Body of pancreas (tissue), 4 donors: ENCODE measurements at regions not wholly inside any gene's neighbourhood (a gene's known extent, or its start where the extent isn't known, plus 50 kb on each side); places are given as distances from the start of the nearest gene placed in this dataset.

ENCODE experiments used
- ATAC-seq: fragments of 150-250 bp; one replicate; pipeline ENCODE4 v1.9.1; 2016
- DNase-seq, 4 donors: peaks; one replicate each; pipeline ENCODE4 v3.0.0-alpha.2; 2019
- H3K27ac ChIP-seq, 4 donors: fragments of 200-600 bp; sonication (generic); 1 replicate in 3 of 4; 2 replicates in 1 of 4; pipeline versions ENCODE4 v1.5.1 to v1.6.1; 2016 to 2019; ENCODE audit warnings: mild to moderate bottlenecking in 1 of 4, mixed read lengths in 1 of 4, moderate library complexity in 1 of 4
- H3K27me3 ChIP-seq, 2 donors: fragments of 200-600 bp; sonication (generic); one replicate each; pipeline ENCODE4 v1.6.0; 2016; ENCODE audit warnings: mild to moderate bottlenecking in 1 of 2
- H3K36me3 ChIP-seq, 2 donors: fragments of 200-600 bp; sonication (generic); replicated peaks in 1 of 2; 2 replicates each; pipeline ENCODE4 v1.5.1; 2016; ENCODE audit warnings: low read depth in 2 of 2; ENCODE audit not compliant: insufficient read depth in 1 of 2
- H3K4me1 ChIP-seq: fragments of 200-600 bp; sonication (generic); one replicate; pipeline ENCODE4 v1.6.0; 2016
- H3K4me3 ChIP-seq, 2 donors: fragments of 200-600 bp; sonication (generic); 1 replicate in 1 of 2; 2 replicates in 1 of 2; pipeline ENCODE4 v1.5.1; 2016 to 2019
- H3K9me3 ChIP-seq, 3 donors: fragments of 200-600 bp; sonication (generic); 1 replicate in 2 of 3; 2 replicates in 1 of 3; pipeline ENCODE4 v1.5.1; 2016
- CTCF ChIP-seq, 7 experiments: fragments of 450-650 bp in 4 of 7; fragments of 200-600 bp in 3 of 7; sonication (generic) in 3 of 7; IDR thresholded peaks; one replicate each; pipeline ENCODE4 v1.5.1; 2016 to 2019; ENCODE audit warnings: antibody characterized with exemption in 7 of 7
- POLR2A ChIP-seq, 3 donors: fragments of 450-650 bp; IDR thresholded peaks; one replicate each; pipeline ENCODE4 v1.6.1; 2016; ENCODE audit warnings: antibody characterized with exemption in 3 of 3, mild to moderate bottlenecking in 2 of 3
- WGBS, 2 donors: methylation state at CpG; one replicate each; pipeline ENCODE4 v1.1.5; 2017; 5-methylcytosine and 5-hydroxymethylcytosine counted together
- intact Hi-C: fragments of 100-400 bp; cut with DNase I; formaldehyde crosslinking; loops from one replicate; pipeline ENCODE4 v1.15.1; 2023

DNA sequence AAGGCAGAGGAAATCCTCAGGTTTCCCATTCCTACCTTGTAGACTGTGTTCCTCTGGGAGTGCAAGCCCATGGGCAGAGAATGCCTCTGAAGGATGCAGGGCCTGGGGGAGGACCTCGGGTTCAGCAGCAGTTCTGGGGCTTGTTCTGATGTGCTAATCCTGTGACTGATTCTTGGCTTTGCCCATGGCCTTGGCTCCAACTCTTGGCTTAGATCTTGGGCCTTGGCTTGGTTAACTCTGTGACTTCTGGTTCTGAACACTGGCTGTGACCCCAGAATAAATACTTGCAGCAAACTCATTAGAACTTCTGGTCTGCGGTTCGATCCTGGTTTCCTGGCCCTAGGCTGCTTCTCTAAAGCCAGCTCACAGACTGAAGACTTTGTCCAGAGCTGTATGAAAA is 366.9 kb upstream of the ZEB2 start:
- no peaks in the 10 kb centered on the region for H3K36me3 ChIP-seq
- intact Hi-C loops: no loop called here
- H3K27me3 ChIP-seq: no peaks in the 10 kb centered on the region
- no peak overlapping the region for H3K4me3 ChIP-seq
- no peaks in the 10 kb centered on the region for H3K9me3 ChIP-seq
- WGBS, 2 donors: 57 to 65% methylated on average over 3 of the region's 3 CpGs
- no peak overlapping the region for H3K27ac ChIP-seq
- ATAC-seq (peak; percentile 33), DNase-seq (peak; percentile 13 to 31 (median 18))
- H3K4me1 ChIP-seq: no peaks in the 10 kb centered on the region
- TF ChIP-seq CTCF (IDR thresholded peaks at IDR 0.05) (no peak), POLR2A (IDR thresholded peaks at IDR 0.05) (no peak)

DNA sequence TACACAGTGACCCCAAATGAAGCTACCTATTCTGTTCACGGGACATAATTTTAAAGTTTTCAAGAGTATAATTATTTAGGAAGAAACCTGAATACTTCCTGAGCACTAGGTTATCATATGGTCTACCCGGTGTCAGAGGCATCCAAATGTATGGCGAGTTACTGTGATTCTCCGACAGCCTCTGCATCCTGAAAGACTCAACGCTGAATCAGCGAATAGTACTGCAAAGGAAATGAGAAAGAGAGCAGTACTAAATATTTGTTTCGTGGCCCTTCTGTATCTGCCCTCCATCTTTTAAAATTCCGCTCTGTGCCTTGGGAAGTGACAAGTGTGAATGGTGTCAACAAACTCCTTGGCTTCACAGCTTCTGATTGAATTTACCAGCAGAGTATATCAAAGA is 358.0 kb upstream of the ZEB2 start:
- no peak overlapping the region for H3K4me3 ChIP-seq
- WGBS, 2 donors: 81 to 89% methylated on average over 8 of the region's 8 CpGs
- intact Hi-C loops: no loop called here

DNA sequence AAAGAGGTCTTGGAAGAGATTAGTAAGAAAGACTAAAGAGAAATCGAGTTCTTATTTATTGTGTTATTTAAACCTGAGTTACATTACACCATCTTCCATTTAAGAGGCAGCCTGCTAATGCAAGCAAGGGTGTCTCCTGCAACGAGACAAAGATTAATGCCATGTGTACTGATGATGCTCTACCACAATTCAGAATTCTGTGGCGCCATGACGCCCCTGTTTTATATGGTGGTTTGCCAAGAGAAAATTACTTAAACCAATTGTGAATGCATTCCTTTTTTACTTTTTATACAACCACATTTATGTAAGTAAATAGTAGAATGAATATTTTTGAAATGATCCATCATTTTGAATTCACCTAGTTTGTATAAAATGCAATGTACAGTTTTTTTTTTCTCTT is 356.1 kb upstream of the ZEB2 start:
- DNase-seq (no peak), ATAC-seq (no peak)
- TF ChIP-seq CTCF (IDR thresholded peaks at IDR 0.05) (no peak), POLR2A (IDR thresholded peaks at IDR 0.05) (no peak)
- H3K27ac ChIP-seq: no peak overlapping the region
- whole genome bisulfite sequencing, 2 donors: 82 to 84% methylated on average over 4 of the region's 4 CpGs
- H3K4me1 ChIP-seq: peaks cover 6% of the 10 kb centered on the region
- intact Hi-C loops: no loop called here
- no peaks in the 10 kb centered on the region for H3K27me3 ChIP-seq
- H3K9me3 ChIP-seq: no peaks in the 10 kb centered on the region
- H3K4me3 ChIP-seq: no peak overlapping the region
- no peaks in the 10 kb centered on the region for H3K36me3 ChIP-seq

More for the DNA sequence above, 358.0 kb upstream of the ZEB2 start:
- TF ChIP-seq POLR2A (IDR thresholded peaks at IDR 0.05): no peak
- no peak for TF ChIP-seq CTCF (IDR thresholded peaks at IDR 0.05)
- Histone ChIP-seq H3K9me3 (no peaks in the 10 kb centered on the region), H3K4me1 (peaks cover 6% of the 10 kb centered on the region), H3K27me3 (no peaks in the 10 kb centered on the region), H3K27ac (no peak overlapping the region), H3K36me3 (no peaks in the 10 kb centered on the region)
- DNase-seq (no peak), ATAC-seq (no peak)

DNA sequence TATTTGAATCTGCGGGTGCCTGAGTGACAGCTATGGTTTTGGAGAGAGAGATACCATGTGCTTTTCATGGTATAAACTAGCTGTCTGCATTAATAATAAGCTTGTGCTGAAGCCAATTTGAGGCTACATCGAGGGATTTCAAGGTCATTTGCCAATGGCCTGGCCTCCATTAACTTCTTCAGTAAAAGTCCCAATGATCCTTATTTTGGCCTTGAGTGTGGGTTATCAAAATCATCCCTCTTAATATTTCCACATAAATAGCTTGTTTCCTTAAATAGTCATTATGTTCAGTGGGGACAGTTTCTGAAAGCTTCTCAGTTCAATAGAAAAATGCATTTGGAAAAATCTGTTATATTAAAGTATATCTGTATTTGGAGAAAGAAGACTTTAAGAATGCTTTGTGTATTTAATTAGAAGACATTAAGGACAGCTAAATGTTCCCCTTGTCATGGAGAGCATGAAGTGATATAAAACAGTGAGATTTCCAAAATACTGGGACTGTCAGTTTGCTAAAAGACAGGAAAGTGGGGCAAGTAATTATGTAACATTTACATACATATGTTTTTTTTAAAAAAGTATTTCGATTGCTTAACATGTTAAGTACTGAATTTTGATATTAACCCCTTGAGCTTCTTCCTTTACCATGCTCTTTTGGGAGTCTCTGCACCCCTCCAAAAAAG is 355.5 kb upstream of the ZEB2 start:
- TF ChIP-seq POLR2A (IDR thresholded peaks at IDR 0.05): no peak
- no peak for TF ChIP-seq CTCF (IDR thresholded peaks at IDR 0.05)
- intact Hi-C loops: no loop called here
- 53 to 54% methylated on average over 3 of the region's 3 CpGs for WGBS, 2 donors

DNA sequence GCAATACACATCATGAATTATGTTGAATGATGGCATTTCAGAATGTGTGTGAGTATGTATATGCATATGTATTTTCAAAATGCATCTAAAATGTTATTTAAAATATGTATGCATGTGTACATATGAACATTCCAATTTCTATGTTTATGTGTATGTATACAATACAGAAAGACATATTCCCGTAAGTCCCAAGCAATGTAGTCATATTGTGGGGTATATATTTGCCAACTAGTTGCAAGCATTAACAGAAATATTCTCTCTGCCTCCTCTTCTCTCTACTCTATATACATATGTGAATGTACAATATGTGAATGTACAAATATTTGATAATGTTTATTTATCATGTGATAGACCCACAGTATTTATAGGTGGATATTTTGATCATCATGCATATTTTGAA is 345.8 kb upstream of the ZEB2 start:
- no peaks in the 10 kb centered on the region for H3K9me3 ChIP-seq
- DNase-seq (no peak), ATAC-seq (no peak)
- WGBS, 2 donors: 93 to 96% methylated on average over 1 of the region's 1 CpG
- H3K27me3 ChIP-seq: no peaks in the 10 kb centered on the region
- H3K27ac ChIP-seq: no peak overlapping the region
- H3K36me3 ChIP-seq: no peaks in the 10 kb centered on the region
- intact Hi-C loops: no loop called here
- H3K4me3 ChIP-seq: no peak overlapping the region
- H3K4me1 ChIP-seq: no peaks in the 10 kb centered on the region
- TF ChIP-seq CTCF (IDR thresholded peaks at IDR 0.05): no peak
- no peak for TF ChIP-seq POLR2A (IDR thresholded peaks at IDR 0.05)

More for the DNA sequence above, 355.5 kb upstream of the ZEB2 start:
- DNase-seq (no peak), ATAC-seq (no peak)
- H3K9me3 ChIP-seq: no peaks in the 10 kb centered on the region
- H3K36me3 ChIP-seq: no peaks in the 10 kb centered on the region
- H3K4me3 ChIP-seq: no peak overlapping the region
- H3K4me1 ChIP-seq: peaks cover 6% of the 10 kb centered on the region
- no peaks in the 10 kb centered on the region for H3K27me3 ChIP-seq
- H3K27ac ChIP-seq: no peak overlapping the region
